Upper lobe of left lung (tissue), 6 donors: ENCODE measurements at regions not wholly inside any gene's neighbourhood (a gene's known extent, or its start where the extent isn't known, plus 50 kb on each side); places are given as distances from the start of the nearest gene placed in this dataset.

Experiments
- ATAC-seq, 2 donors: fragments of 200-7000 bp; cut with Tn5 transposase; one replicate each; pipeline ENCODE4 v1.9.1; 2022; ENCODE audit warnings: mild to moderate bottlenecking in 2 of 2, moderate library complexity in 2 of 2; ENCODE audit not compliant: low FRiP score in 2 of 2
- DNase-seq, 2 donors: peaks; one replicate each; pipeline ENCODE4 v3.0.0-alpha.2; 2019 to 2020
- H3K27ac ChIP-seq, 4 donors: fragments of 200-600 bp; sonication (generic); one replicate each; pipeline ENCODE4 v1.5.1; 2016 to 2019
- H3K27me3 ChIP-seq, 4 donors: fragments of 200-600 bp; sonication (generic); one replicate each; pipeline ENCODE4 v1.5.1; 2017 to 2019
- H3K36me3 ChIP-seq, 4 donors: fragments of 200-600 bp; sonication (generic); one replicate each; pipeline ENCODE4 v1.5.1; 2016 to 2019
- H3K4me1 ChIP-seq, 4 donors: fragments of 200-600 bp; sonication (generic); one replicate each; pipeline ENCODE4 v1.5.1; 2018 to 2019
- H3K4me3 ChIP-seq, 4 donors: fragments of 200-600 bp; sonication (generic); one replicate each; pipeline ENCODE4 v1.5.1; 2017 to 2019; ENCODE audit warnings: mild to moderate bottlenecking in 2 of 4, moderate library complexity in 1 of 4
- H3K9me3 ChIP-seq, 4 donors: fragments of 200-600 bp; sonication (generic); one replicate each; pipeline ENCODE4 v1.5.1; 2018 to 2019
- CTCF ChIP-seq, 6 experiments: fragments of 450-650 bp in 4 of 6; fragments of 200-600 bp in 2 of 6; sonication (generic) in 2 of 6; IDR thresholded peaks; one replicate each; pipeline ENCODE4 v1.5.1; 2016 to 2019; ENCODE audit warnings: antibody characterized with exemption in 6 of 6
- EP300 ChIP-seq, 4 donors: sonication (generic); formaldehyde crosslinking; IDR thresholded peaks; one replicate each; pipeline ENCODE4 v1.5.1; 2017; ENCODE audit warnings: antibody characterized with exemption in 4 of 4, control low read depth in 2 of 4
- POLR2A ChIP-seq, 4 donors: fragments of 450-650 bp; IDR thresholded peaks; one replicate each; pipeline ENCODE4 v1.5.1; 2016 to 2017; ENCODE audit warnings: antibody characterized with exemption in 4 of 4, mild to moderate bottlenecking in 2 of 4
- POLR2AphosphoS5 ChIP-seq, 2 donors: sonication (generic); formaldehyde crosslinking; IDR thresholded peaks; one replicate each; pipeline ENCODE4 v1.5.1; 2017; ENCODE audit warnings: antibody characterized with exemption in 2 of 2
- WGBS, 2 donors: methylation state at CpG; one replicate each; pipeline ENCODE4 v1.1.5; 2017 to 2018; 5-methylcytosine and 5-hydroxymethylcytosine counted together
- donor health status: DM: no; HTN: no; CAD: no; lungs with moderate emphysema.
- donor health status: DM: no; HTN: yes; CAD: no; lungs with severe emphysema.

DNA sequence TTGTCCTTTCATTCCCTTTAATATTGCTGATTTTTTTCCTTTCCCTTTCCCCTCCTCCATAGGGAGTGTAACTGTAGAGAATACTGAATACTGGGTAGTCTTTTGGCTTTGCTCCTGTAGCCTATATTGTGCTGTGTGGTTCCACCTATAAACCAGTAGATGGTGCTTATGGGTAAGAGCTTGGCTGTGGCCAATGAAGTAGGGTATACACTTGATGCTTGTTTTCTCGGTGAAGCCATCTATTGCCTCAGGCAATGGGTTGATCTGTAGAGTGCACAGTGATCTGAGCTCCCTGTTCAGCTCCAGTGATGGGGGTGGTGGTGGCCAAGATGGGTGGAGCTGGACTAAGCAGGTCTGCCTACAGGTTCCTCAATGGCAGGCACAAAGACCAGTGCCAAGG is 203.3 kb upstream of the IMPG1 start:
- no peak for TF ChIP-seq POLR2A (IDR thresholded peaks at IDR 0.05)
- TF ChIP-seq CTCF (IDR thresholded peaks at IDR 0.05) = no peak
- TF ChIP-seq POLR2AphosphoS5 (IDR thresholded peaks at IDR 0.05) = no peak
- Histone ChIP-seq H3K4me1 (no peaks in the 10 kb centered on the region), H3K27me3 (no peaks in the 10 kb centered on the region), H3K9me3 (no peaks in the 10 kb centered on the region), H3K36me3 (no peaks in the 10 kb centered on the region), H3K27ac (no peak overlapping the region), H3K4me3 (no peak overlapping the region)
- 71 to 88% methylated on average over 1 of the region's 1 CpG for WGBS, 2 donors
- ATAC-seq = no peak
- no peak for DNase-seq

DNA sequence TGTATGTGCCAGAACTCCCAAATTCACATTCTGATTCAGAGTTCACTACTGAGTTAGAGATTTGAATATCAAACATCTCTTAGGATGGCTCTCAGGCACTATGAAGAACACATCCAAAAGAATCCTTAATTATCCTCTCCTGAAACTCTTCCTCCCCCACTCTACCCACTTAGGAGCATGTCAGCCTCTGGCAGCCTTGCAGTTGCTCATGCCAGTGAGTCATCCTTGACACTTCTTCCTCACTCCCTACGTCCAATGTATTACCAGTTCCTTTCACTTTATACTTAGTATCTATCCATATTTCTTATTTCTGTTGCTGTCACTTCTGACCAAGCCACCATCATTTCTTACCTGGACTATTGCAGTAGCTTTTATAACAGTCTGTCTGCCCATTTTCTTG is 192.0 kb upstream of the IMPG1 start:
- no peaks in the 10 kb centered on the region for H3K4me1 ChIP-seq
- no peaks in the 10 kb centered on the region for H3K36me3 ChIP-seq
- DNase-seq = no peak
- TF ChIP-seq CTCF (IDR thresholded peaks at IDR 0.05) = no peak
- TF ChIP-seq POLR2AphosphoS5 (IDR thresholded peaks at IDR 0.05) = no peak
- no peak for TF ChIP-seq POLR2A (IDR thresholded peaks at IDR 0.05)
- no peak for TF ChIP-seq EP300 (IDR thresholded peaks at IDR 0.05)
- H3K27ac ChIP-seq = no peak overlapping the region
- no peak overlapping the region for H3K4me3 ChIP-seq
- no peaks in the 10 kb centered on the region for H3K27me3 ChIP-seq
- no peak for ATAC-seq
- peaks cover 0 to 15% (median 8%) of the 10 kb centered on the region in 4 donors for H3K9me3 ChIP-seq
- WGBS, 2 donors = 74 to 86% methylated on average over 1 of the region's 1 CpG

- H3K9me3 ChIP-seq = peaks cover 0 to 15% (median 8%) of the 10 kb centered on the region in 4 donors
- H3K4me3 ChIP-seq = no peak overlapping the region
- WGBS, 2 donors = 46 to 72% methylated on average over 2 of the region's 2 CpGs
- no peaks in the 10 kb centered on the region for H3K36me3 ChIP-seq
- no peaks in the 10 kb centered on the region for H3K27me3 ChIP-seq
- H3K27ac ChIP-seq = no peak overlapping the region
- no peaks in the 10 kb centered on the region for H3K4me1 ChIP-seq
- no peak for DNase-seq
- no peak for ATAC-seq
- TF ChIP-seq POLR2A (IDR thresholded peaks at IDR 0.05) (no peak), EP300 (IDR thresholded peaks at IDR 0.05) (no peak), POLR2AphosphoS5 (IDR thresholded peaks at IDR 0.05) (no peak), CTCF (IDR thresholded peaks at IDR 0.05) (no peak)
Observed at GRCh38 chr6:76262240-76262639, 189.8 kb upstream of the IMPG1 start.

DNA sequence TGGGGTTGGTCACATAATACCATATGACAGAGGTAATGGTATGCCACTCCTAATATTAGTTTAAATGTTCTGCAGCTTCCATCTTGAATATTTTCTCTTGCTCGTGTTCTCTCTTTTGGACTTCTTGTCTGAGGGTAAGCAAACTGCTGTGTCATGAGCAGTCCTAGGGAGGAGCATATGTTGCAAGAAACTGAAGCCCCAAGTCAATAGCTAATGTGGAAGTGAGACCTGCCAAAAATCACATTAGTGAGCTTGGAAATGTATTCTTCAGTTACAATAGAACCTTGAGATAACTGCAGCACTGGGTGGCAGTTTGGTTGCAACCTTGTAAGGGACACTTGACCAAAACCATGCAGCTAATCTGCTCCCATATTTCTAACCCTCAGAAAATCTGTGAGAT is 178.2 kb upstream of the IMPG1 start:
- no peak overlapping the region for H3K4me3 ChIP-seq
- WGBS, 2 donors = 68 to 70% methylated on average over 1 of the region's 1 CpG
- H3K36me3 ChIP-seq = no peaks in the 10 kb centered on the region
- no peaks in the 10 kb centered on the region for H3K27me3 ChIP-seq
- no peaks in the 10 kb centered on the region for H3K4me1 ChIP-seq
- DNase-seq = no peak
- ATAC-seq = no peak
- H3K9me3 ChIP-seq = no peaks in the 10 kb centered on the region
- no peak overlapping the region for H3K27ac ChIP-seq
- no peak for TF ChIP-seq CTCF (IDR thresholded peaks at IDR 0.05)
- no peak for TF ChIP-seq POLR2A (IDR thresholded peaks at IDR 0.05)
- TF ChIP-seq POLR2AphosphoS5 (IDR thresholded peaks at IDR 0.05) = no peak
- no peak for TF ChIP-seq EP300 (IDR thresholded peaks at IDR 0.05)

DNA sequence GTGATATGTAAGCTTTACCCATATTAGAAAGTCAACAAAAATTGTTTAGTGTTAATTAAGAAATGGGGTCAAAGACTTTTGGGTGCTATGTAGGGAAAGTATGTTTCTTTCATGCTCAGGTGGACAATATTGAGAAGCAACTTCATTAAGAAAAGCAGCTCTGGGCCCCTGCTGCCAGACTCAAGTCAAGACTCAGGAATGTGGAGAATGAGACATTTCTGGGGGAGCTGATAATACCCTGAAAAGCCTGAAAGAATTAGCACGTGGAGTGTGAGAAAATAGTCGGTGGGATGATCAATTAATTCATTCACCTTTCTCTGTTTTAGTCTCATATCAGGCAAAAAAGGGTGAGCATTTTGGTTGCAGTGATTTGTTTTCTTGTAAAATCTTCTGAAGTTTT is 175.1 kb upstream of the IMPG1 start:
- no peak for ATAC-seq
- TF ChIP-seq POLR2A (IDR thresholded peaks at IDR 0.05) (no peak), CTCF (IDR thresholded peaks at IDR 0.05) (no peak), POLR2AphosphoS5 (IDR thresholded peaks at IDR 0.05) (no peak), EP300 (IDR thresholded peaks at IDR 0.05) (no peak)
- H3K27me3 ChIP-seq = no peaks in the 10 kb centered on the region
- H3K4me1 ChIP-seq = no peaks in the 10 kb centered on the region
- no peak overlapping the region for H3K27ac ChIP-seq
- DNase-seq = no peak
- WGBS, 2 donors = 31 to 39% methylated on average over 2 of the region's 2 CpGs
- H3K9me3 ChIP-seq = no peaks in the 10 kb centered on the region
- no peak overlapping the region for H3K4me3 ChIP-seq
- no peaks in the 10 kb centered on the region for H3K36me3 ChIP-seq
